Suprapubic skin (tissue), 3 donors: ENCODE measurements at regions not wholly inside any gene's neighbourhood (a gene's known extent, or its start where the extent isn't known, plus 50 kb on each side); places are given as distances from the start of the nearest gene placed in this dataset.

ENCODE experiments used
- CTCF ChIP-seq, 2 donors: fragments of 200-600 bp in 1 of 2; fragments of 450-650 bp in 1 of 2; sonication (generic) in 1 of 2; IDR thresholded peaks; one replicate each; pipeline ENCODE4 v1.5.1; 2016 to 2019; ENCODE audit warnings: antibody characterized with exemption in 2 of 2, mild to moderate bottlenecking in 1 of 2, moderate library complexity in 1 of 2
- EP300 ChIP-seq: sonication (generic); formaldehyde crosslinking; IDR thresholded peaks from one replicate; pipeline ENCODE4 v1.6.1; 2017; ENCODE audit warnings: antibody characterized with exemption
- POLR2A ChIP-seq, 2 donors: fragments of 450-650 bp; IDR thresholded peaks; one replicate each; pipeline ENCODE4 v1.6.1; 2017; ENCODE audit warnings: antibody characterized with exemption in 2 of 2, mild to moderate bottlenecking in 2 of 2, moderate library complexity in 2 of 2

DNA sequence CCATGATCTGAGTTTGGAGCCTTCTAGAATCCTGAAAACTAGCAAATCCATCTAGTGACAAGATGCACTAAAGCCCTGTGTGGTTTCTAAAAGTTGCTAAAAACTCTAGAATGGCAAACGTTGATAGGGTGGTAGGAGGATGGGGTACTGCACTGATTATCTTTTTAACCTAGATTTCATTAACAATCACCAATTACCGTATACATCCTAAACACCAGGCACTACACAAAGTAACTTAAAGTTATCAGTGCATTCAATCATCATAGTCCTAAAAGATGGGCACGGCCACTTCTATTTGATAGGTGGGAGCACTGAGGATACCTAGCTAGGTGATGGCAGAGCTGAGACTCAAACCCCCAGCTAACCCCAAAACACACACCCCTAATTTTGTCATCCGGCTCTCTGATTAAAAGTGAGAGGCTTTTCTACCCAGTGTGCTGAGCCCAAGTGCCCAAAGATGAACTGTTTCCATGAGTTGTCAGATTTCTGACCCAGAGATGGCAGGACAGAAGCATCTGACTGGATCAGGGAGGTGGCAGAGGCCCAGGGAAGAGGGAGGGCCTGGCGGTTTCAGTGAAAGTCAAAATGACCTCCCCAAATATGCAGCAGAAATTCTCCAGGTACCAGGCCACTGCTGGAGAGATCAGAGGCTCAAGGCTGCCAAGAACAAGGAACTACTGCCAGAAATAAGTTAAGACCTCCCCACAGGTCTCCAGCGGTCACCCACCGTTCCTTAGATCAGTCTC lies 396.8 kb downstream of the SOX9 start:
- TF ChIP-seq POLR2A (IDR thresholded peaks at IDR 0.05) (no peak), EP300 (no peak), CTCF (IDR thresholded peaks at IDR 0.05) (no peak)
